ENCODE measurements at regions not wholly inside any gene's neighbourhood (a gene's known extent, or its start where the extent isn't known, plus 50 kb on each side); places are given as distances from the start of the nearest gene placed in this dataset.

GRCh38 chr2:104744537-104744936 is 109.4 kb upstream of the POU3F3 start:
- H3K27ac ChIP-seq, result no peak overlapping the region
- H3K9me3 ChIP-seq, result no peaks in the 10 kb centered on the region
- WGBS (ENCODE audit: missing lambda C conversion rate), result 27% methylated on average over 6 of the region's 6 CpGs
- H3K4me3 ChIP-seq, result no peak overlapping the region
- TF ChIP-seq ZC3H11A (IDR thresholded peaks at IDR 0.05) (no peak), KDM1A (IDR thresholded peaks at IDR 0.05; ENCODE audit: low read depth) (no peak), RAD21 (conservative IDR thresholded peaks at IDR 0.05 in 1 of 2, IDR thresholded peaks at IDR 0.05 in 1 of 2) (no peak), NFE2L2 (conservative IDR thresholded peaks at IDR 0.05; ENCODE audit: low read length) (no peak), POLR2A (IDR thresholded peaks at IDR 0.05; ENCODE audit: low read length) (no peak)
- no peak overlapping the region for H3K4me2 ChIP-seq
- FAIRE-seq (no peak), ATAC-seq (no peak), DNase-seq (ENCODE audit: low read depth in 1 of 2, low spot score in 1 of 2) (no peak)
- ChIA-PET POLR2A (no interaction called here), CTCF (no interaction called here)
- no peaks in the 10 kb centered on the region for H3K4me1 ChIP-seq

- DNase-seq (ENCODE audit: low read depth in 1 of 2, low spot score in 1 of 2) (no peak), FAIRE-seq (no peak), ATAC-seq (no peak)
- TF ChIP-seq BCL3 (IDR thresholded peaks at IDR 0.05) (no peak), POLR2AphosphoS2 (conservative IDR thresholded peaks at IDR 0.05; ENCODE audit: low read length) (no peak), JUNB (IDR thresholded peaks at IDR 0.05) (no peak), TFCP2L1 (CRISPR knock-in tag; IDR thresholded peaks at IDR 0.05) (no peak), FOSB (CRISPR knock-in tag; IDR thresholded peaks at IDR 0.05) (no peak), HOXB13 (CRISPR knock-in tag; IDR thresholded peaks at IDR 0.05; ENCODE audit: low read depth) (no peak), HEYL (CRISPR knock-in tag; IDR thresholded peaks at IDR 0.05) (no peak), MAFK (IDR thresholded peaks at IDR 0.05; ENCODE audit: partially characterized antibody) (no peak), ZFP36 (IDR thresholded peaks at IDR 0.05; ENCODE audit: borderline replicate concordance, partially characterized antibody) (no peak), MAX (IDR thresholded peaks at IDR 0.05) (no peak), ESRRA (IDR thresholded peaks at IDR 0.05; ENCODE audit: borderline replicate concordance, low read length) (no peak)
- TF ChIP-seq, protein P1, sequence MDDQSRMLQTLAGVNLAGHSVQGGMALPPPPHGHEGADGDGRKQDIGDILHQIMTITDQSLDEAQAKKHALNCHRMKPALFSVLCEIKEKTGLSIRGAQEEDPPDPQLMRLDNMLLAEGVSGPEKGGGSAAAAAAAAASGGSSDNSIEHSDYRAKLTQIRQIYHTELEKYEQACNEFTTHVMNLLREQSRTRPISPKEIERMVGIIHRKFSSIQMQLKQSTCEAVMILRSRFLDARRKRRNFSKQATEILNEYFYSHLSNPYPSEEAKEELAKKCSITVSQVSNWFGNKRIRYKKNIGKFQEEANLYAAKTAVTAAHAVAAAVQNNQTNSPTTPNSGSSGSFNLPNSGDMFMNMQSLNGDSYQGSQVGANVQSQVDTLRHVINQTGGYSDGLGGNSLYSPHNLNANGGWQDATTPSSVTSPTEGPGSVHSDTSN (IDR thresholded peaks at IDR 0.05), result no peak
- Histone ChIP-seq H3K9me3 (no peaks in the 10 kb centered on the region), H3K4me3 (no peak overlapping the region), H3K4me2 (no peak overlapping the region), H3K4me1 (no peaks in the 10 kb centered on the region), H3K27ac (no peak overlapping the region)
- CTCF ChIA-PET, result no interaction called here
- POLR2A ChIA-PET, result no interaction called here
- 27% methylated on average over 10 of the region's 13 CpGs for WGBS (ENCODE audit: missing lambda C conversion rate)
Observed at GRCh38 chr2:104745846-104746245, 108.1 kb upstream of the POU3F3 start.

GRCh38 chr2:104746299-104746698 is 107.6 kb upstream of the POU3F3 start:
- WGBS (ENCODE audit: missing lambda C conversion rate), result 36% methylated on average over 8 of the region's 8 CpGs
- FAIRE-seq (no peak), DNase-seq (ENCODE audit: low read depth in 1 of 2, low spot score in 1 of 2) (no peak), ATAC-seq (no peak)
- H3K9me3 ChIP-seq, result no peaks in the 10 kb centered on the region
- ChIA-PET POLR2A (no interaction called here), CTCF (no interaction called here)
- H3K4me1 ChIP-seq, result no peaks in the 10 kb centered on the region
- H3K27ac ChIP-seq, result no peak overlapping the region
- H3K4me2 ChIP-seq, result no peak overlapping the region
- H3K4me3 ChIP-seq, result no peak overlapping the region
- TF ChIP-seq CTCF (IDR thresholded peaks at IDR 0.05) (no peak), SREBF2 (IDR thresholded peaks at IDR 0.05) (no peak), ELK1 (IDR thresholded peaks at IDR 0.05; ENCODE audit: low read depth, low read length) (no peak), ZNF302 (CRISPR knock-in tag; IDR thresholded peaks at IDR 0.05) (no peak), EHF (CRISPR knock-in tag; IDR thresholded peaks at IDR 0.05) (no peak), BHLHE40 (IDR thresholded peaks at IDR 0.05; ENCODE audit: low read depth, low read length) (no peak), JUN (IDR thresholded peaks at IDR 0.05) (no peak), ZC3H11A (IDR thresholded peaks at IDR 0.05) (no peak), PHF8 (IDR thresholded peaks at IDR 0.05; ENCODE audit: borderline replicate concordance, low read depth) (no peak), ESRRA (IDR thresholded peaks at IDR 0.05; ENCODE audit: borderline replicate concordance, low read length) (no peak)
- TF ChIP-seq, protein P1 (IDR thresholded peaks at IDR 0.05), result no peak
- TF ChIP-seq, protein P2, sequence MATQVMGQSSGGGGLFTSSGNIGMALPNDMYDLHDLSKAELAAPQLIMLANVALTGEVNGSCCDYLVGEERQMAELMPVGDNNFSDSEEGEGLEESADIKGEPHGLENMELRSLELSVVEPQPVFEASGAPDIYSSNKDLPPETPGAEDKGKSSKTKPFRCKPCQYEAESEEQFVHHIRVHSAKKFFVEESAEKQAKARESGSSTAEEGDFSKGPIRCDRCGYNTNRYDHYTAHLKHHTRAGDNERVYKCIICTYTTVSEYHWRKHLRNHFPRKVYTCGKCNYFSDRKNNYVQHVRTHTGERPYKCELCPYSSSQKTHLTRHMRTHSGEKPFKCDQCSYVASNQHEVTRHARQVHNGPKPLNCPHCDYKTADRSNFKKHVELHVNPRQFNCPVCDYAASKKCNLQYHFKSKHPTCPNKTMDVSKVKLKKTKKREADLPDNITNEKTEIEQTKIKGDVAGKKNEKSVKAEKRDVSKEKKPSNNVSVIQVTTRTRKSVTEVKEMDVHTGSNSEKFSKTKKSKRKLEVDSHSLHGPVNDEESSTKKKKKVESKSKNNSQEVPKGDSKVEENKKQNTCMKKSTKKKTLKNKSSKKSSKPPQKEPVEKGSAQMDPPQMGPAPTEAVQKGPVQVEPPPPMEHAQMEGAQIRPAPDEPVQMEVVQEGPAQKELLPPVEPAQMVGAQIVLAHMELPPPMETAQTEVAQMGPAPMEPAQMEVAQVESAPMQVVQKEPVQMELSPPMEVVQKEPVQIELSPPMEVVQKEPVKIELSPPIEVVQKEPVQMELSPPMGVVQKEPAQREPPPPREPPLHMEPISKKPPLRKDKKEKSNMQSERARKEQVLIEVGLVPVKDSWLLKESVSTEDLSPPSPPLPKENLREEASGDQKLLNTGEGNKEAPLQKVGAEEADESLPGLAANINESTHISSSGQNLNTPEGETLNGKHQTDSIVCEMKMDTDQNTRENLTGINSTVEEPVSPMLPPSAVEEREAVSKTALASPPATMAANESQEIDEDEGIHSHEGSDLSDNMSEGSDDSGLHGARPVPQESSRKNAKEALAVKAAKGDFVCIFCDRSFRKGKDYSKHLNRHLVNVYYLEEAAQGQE (IDR thresholded peaks at IDR 0.05), result no peak
